Stimulated activated CD4-positive, alpha-beta T cell treated with anti-CD3 and anti-CD28 coated beads, Interleukin-15, amount 100 ng/mL, for 1 hour (primary cell): ENCODE measurements at regions not wholly inside any gene's neighbourhood (a gene's known extent, or its start where the extent isn't known, plus 50 kb on each side); places are given as distances from the start of the nearest gene placed in this dataset.

Experiments
- DNase-seq, 2 donors: peaks; one replicate each; pipeline ENCODE4 v3.0.0-alpha.2; 2020; ENCODE audit warnings: low read depth in 1 of 2, low spot score in 1 of 2

DNA sequence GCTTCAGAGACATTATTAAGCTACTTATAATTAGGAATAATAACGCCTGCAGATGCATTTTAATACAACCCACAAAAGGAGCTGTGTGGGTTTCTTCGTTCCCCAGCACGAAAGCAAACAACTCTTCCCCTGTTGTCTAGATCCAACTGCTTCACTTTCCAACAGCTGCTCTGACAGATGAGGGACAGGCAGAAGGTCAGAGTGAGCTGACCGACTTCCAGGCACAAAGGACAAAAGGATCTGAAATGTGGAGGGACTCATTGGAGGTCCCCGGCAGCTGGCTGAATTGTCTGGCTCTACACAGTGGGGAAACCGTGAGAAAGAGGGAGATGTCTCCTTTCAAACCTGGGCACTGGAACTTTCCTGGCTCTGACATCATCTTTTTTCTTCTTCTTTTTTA is 79.1 kb upstream of the ALDH1B1 start:
- DNase-seq: no peak

DNA sequence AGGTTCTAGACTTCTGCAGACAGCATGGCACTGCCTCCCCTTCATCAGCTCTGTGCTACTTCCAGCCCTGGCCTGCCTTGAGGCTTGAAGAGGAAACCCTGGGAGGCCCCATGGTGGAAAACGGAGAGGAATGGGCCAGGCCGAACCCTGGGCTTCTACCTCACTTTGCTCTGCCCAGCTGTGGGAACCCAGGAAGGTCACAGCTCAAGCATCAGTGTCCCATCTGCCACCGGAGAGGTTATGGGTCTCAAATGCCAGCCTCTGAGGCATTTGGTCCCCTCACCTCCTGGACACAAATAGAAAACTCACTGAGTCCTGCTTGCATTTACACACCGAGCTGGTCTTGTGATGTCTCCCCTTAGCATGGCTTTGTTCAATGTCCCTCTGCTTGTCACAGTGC is 80.1 kb upstream of the ALDH1B1 start:
- no peak for DNase-seq

DNA sequence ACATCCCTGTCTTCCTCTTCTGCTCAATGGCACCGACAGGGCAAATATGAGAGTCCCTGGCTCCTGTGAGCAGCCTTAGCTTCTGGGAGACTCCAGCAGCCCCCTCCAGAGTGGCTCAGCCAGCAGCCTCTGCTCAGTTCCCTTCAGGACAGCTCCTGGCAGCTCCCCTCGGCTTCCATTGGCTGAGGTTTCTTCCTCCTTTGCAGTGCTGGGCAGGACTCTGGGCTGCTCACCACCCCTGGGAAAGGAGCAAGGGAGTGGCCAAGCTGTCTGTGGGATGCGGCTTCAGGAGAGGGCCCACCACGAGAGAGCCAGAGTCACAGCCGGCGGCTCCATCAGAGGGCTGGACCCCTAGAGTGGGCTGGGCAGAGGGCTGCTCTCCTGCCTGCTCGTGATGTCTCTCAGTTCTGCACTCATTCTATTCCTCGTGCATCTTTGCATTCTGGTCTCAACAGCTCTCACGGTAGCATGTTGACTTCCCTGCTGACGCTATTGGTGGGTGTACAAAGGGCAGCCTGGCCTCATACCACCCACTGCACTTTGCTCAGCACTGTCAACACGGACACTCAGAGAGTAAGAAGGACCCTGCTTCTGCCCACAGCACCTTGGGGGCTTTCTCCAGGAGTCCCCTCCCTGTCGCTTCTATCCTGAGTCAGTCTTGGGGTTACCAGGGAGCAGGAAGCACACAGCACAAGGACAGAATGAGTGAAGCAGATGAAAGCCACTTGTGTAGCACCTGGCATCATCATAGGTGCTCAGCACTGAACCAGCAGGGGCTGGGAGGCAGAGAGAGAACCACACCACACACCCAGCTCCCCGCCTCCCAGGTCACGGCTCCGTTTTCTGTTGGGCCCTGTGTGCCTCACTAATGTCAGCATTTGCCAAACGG is 80.9 kb upstream of the ALDH1B1 start:
- DNase-seq: no peak

DNA sequence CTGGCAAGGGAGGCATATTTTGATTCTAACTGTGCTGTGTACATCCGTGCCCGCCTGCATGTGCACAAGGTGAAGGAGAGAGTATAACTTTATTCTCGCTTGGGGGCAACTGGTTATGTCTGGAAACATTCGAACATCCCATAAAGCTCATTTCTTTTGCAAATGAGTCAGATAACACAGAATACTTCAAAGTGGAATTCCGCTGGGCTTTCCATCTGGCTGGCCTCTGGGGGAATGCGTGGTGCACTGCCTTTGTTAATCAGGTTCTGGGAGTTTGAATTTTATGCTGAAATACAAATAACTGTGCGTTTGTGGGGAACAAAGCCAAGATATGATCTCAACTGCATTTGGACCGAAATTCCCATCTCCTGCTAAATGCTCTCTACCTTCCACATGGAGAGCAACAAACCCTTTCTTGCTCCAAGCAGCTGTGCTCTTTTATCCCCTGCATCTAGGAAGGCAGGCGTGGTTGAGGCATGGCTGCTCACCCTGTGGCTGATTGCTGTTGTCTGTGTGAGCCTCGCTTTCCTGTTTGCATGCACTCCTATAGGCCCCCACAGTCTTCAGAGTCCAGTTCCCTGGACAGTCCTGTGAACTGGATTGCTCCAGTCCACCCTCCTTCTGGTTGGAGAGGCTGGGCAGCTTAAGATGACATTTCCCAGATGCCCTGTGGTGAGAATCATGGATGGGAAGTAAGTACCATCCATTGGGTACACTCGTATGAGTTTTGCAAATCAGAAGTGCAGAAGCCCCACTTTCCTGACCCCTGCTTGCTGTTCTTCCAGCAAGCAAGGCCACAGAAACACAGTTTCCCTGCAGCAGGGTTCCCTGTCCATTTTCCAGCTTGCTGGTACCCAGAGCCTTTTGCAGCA is 82.9 kb upstream of the ALDH1B1 start:
- no peak for DNase-seq

DNA sequence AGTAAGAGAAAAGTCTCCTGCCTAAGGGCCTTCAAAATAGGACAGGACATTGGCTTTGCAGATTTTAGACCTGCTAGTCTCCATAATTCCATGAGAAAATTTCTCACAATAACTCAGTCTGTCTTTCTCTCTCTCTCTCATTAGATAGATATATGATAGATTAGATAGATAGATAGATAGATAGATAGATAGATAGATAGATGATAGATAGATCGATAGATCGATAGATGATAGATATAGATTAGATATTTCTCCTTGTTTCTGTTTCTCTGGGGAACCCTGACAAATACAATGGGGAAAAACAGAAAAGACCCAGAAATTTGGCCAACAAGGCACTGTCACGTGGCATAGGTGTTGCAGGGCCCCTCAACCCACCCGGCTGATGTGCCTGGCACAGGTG is 84.4 kb upstream of the ALDH1B1 start:
- DNase-seq: no peak

DNA sequence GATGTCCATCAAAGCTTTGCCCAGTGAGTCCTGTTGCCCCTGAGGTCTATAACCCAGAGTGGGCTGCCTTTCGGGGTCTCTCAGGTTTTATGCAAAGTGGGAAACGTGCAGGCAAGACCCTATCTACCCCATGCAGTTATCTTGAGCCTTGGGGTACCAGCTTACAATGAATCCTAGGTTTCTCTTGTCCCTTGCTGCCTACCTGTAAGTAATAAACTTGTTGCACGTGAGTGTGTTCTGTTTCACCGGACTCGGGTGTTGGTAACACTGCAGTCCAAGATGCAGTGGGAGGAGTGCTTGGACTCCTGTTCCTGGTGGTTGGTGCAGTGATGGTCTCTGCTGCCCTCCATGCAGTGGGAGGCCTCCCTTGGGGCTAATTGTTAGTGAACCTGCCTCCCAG is 85.6 kb upstream of the ALDH1B1 start:
- no peak for DNase-seq

DNA sequence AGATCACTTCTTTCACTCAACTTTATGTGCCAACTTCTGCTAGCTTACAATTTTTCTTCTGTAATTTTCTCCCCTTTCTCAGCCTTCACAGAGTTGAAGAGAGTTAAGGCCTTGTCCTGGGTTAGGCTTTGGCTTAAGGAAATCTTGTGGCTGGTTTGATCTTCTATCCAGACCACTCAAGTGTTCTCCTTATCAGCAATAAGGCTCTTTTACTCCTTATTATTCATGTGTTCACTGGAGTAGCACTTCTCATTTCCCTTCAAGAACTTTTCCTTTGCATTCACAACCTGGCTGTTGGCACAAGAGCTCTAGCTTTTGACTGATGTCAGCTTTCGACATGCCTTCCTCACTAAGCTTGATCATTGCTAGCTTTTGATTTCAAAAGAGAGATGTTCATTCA is 86.9 kb upstream of the ALDH1B1 start:
- DNase-seq: no peak

DNA sequence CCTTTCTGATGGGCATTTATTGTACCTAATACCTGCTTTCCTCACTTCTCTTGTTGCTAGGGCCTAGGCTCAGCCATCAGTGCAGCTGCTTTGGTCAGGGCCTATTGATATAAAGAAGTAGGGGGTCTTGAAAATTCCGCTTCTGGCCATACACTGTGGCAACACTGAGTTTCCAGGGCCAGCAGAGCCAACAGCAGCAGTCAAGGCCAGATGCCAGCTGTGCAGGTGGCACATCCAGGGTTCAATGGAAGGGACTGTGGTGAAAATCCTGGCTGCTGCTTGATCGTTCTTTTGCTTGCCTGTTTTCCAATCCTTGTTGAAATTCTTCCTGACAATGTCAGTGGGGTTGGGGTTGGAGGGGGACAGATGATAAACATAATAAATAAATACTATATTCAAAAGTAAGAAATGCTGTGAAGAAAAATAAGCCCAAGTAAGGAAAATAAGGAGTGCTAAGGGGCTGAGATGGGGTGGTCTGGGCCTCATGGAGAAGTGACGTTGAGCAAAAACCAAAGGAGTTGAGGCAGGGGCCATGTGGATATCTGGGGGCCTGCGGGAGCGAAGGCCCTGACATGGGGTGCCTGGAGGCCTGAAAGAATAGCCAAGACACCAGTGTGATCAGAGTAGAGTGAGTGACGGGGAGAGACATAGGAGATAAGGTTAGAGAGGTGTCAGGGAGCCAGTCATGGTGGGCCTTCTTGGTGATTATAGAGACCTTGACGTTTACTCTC is 91.0 kb upstream of the ALDH1B1 start:
- DNase-seq: no peak

DNA sequence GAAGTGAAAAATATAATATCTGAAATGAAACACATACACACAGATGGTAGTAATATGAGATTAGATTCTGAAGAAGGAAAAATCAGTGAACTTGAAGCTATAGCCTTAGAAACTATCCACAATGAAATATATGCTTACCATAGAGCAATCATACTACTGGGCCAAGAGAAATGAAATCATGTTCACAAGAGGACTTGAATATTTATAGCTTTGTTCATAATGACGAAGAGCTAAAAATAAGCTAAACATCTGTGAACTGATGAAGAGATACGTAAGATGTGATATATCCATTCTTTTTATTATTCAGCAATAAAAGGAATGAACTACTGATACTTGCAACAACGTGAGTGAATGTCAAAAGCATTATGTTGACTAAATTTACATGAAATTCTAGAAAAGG is 92.6 kb upstream of the ALDH1B1 start:
- no peak for DNase-seq

DNA sequence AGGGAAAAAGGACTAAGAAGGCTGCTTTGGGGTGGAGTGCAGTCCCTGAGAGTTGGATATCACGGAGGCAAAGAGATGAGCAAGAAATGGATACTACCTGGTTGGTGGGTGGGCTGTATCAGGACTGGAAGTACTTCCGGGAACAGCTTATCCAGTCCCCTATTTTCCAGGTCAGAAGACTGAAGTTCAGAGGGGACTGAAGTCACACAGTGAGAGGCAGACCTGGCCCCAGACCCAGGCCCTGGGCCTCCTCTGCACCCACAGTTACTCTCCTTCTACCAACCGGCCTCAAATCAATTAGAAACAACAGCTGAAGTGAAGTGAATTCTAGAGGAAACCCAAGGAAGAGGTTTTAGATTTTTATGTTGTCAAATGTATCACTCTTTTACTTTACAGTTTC is 93.6 kb upstream of the ALDH1B1 start:
- DNase-seq: no peak

DNA sequence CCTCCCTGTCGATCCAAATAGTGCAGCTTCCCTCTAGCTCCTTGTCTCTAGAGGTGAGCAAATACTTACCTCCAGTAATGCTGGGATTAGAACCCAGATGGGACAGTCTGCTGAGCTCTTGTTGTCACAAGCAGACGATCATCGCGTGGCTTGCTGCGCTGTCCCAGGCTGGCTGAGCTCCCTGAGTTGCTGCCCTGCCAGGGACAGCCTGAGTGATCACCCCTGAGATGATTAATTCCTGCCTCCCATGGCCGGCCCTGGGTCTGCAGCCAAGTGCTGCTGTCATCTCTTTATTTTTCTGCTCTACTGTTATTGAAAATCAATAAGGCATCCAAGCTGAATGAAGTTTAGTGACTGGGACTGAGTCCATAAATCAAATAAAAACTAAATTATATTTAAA is 94.0 kb upstream of the ALDH1B1 start:
- no peak for DNase-seq

DNA sequence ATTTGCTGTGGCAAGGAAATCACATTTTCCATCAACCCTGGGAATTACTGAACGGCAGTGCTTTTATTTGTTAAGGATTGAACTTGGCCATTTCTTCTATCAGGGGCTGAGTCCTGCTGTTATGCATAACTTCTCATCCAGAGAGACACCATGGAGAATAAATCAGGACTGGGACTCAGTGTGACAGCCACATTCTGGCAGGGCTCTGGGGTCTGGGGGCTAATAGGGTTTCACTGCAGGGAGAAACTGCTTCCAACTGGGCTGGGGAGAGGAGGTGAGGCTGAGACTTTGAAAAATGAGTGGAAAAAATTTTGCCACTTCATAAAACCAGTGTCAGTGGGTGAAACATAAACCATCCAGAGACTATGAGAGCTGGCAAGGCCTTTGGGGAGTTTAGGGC is 95.7 kb upstream of the ALDH1B1 start:
- no peak for DNase-seq

DNA sequence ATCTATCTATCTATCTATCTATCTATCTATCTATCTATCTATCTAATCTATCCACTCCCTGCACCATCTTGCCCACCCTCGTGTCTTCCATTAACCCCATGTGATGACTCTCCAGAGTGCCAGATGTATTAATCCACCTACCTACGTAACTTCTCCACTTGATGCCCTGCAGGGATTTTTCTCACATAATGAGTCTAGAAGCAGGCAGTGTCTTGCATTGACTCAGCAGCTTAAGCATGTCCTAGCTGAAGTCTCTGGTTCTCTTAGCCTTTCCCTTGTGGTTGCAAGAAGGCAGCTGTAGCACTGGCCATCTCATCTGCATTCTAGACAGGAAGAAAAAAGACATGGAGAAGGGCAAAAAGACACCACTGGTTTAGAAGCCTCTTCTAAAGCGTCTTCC is 96.7 kb upstream of the ALDH1B1 start:
- no peak for DNase-seq

DNA sequence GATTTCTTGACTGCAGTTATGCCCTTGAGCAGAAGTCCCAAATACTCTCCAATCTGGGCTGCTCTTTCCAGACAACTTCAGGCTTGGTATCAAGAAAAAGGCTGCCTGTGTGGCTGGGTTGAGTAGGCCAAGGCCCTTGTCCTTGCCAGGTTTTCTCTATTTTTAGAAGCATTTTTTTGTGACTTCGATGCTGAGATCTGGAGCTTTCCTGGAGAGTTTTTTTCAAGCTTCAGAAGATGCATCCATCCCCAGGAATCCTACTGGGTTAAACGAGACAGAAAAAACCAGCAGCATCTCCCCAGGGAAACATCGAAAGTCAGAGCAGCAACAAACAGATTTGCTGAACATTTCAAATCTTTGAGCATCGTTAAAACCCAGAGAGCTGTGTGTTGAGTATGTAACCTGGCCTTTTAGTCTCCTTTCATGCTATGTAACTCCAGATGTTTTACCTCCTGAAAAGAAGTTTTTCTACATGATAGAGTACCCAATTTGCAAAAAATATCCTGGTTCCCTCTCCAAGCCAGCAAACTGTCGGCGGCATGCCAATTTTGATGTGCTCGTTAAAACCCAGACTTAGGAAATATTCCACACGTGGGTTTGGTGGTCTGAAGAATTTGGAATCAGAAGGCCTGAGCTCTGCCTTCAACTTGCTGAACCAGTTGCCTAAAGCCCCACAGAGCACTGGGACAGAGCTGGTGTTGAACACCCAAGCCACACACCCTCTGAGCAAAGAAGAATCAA is 98.1 kb upstream of the ALDH1B1 start:
- DNase-seq: no peak

DNA sequence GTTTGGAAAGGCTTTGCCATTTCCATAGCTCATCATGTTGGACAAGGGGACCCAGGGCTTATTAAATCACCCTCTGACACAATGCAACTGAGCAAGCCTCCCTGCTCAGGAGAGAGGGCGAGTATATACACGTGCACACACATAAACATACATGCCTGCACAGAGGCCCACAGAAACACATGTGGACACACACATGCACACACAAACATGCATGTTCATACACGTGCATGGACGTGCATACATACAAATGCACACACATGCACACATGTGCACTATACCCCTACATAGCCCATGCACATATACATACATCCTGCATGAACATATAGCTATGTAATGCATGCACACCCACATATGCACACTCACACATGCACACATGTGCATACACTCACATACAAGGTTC is 99.5 kb upstream of the ALDH1B1 start:
- DNase-seq: no peak

DNA sequence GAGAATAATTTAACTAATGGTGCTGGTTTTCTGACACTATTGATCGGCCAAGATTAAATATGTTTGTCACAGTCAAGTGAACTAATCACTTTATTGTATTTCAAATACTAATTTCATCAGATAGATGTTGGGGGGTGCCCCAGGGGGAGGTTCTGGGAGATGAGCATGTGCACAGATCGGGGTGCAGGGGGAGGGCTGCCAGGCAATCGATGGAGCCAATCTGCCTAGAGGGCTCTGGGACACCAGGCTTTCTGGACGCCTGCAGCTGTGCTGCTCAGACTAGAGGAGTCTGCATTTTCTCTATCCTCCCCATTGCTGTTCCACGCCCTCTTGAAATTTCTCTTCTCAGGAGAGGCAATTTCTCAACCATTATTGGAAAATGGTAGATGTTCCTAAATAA is 100.0 kb upstream of the ALDH1B1 start:
- no peak for DNase-seq

DNA sequence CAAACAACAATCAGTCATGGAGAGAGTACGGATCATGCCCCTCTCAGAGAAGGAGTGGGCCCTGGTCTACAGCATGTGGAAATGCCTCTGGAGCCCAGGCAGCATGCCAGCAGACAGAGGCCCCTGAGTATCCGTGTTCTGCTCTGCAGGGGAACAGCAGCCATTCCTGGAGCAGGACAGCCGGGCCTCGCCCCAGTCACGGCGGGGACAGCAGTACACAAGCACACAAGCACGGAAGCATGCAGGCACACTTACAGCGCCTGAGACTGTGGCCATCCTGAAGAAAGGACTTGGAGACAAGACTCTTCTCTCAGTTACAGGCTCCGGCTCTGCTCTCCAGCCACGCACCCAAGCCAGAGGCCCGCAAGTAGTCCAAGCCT is 102.6 kb upstream of the ALDH1B1 start:
- DNase-seq: no peak

DNA sequence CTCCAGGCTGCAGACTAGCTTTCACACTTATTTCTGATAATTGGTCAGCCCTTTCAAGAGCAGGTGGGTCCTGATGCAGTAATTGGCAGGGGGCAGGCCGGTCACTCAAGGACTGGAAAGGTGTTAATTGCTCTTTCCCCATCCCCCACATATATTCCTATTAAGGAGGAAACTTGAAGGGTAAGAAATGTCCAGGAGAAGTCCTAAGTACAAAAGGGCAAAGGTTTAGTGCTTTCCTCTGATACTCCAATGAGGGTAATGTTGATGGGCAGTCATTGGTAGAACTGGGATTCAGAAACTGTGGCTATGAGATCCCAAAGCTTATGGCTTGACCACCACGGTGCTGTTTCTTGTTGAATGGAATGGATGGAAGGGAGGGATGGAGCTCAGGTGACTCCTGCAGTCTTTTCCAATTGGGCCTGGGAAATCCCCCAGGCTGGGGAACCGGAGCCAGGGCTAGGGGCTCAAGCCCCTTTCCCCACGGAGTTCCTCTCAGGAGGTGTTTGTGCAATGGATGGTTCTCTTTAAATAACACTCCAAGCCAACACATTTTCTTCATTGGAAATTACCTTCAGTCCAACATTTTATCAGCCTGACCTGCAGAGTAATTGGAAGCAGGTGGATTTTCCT is 103.2 kb upstream of the ALDH1B1 start:
- DNase-seq: no peak

DNA sequence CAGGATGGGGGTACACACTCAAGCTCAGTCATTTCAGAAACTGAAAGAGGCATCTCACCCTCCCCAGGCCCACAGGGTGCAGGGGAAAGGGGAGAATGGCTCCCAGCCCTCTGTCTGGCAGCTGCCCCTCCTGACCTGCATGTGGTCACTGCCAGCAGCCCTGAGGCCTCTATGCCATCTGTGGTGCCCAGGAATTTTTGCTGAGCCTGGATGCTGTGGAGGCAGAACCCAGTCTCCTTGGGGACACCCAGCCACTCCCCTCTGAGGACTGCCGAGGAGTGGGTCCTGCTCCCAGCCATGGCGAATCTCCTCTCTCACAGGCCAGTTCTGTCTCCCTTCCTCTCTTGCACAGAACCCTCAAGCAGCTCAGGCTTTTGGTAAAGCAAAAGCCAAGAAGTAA is 104.0 kb upstream of the ALDH1B1 start:
- no peak for DNase-seq

DNA sequence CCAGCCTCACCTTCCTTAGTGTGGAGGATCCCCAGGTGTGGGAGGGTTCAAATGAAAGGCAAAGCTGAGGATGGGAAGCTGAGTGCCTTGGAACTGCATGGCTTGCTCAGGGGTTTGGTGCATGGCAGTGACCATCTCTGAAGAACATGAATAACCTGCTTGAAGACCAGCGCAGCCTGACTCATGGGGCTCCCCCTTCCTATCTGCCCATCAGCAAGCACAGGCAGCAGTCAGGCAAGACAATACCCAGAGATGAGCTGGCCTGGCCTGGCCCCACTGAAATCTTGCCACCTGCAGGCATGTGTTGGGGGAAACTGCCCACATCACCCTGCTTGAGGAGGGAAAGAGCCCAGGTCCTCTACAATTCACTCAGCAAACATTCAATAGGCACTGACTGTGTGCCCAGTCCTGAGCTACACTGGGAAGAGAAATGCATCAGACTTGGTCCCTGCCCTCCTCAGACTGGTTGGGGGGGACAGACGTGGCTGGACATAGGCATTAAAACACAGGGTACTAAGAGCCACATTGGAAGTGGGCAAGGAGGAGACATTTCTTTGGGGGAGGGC is 105.0 kb upstream of the ALDH1B1 start:
- DNase-seq: no peak
